GM18517 (cell line): ENCODE measurements at regions not wholly inside any gene's neighbourhood (a gene's known extent, or its start where the extent isn't known, plus 50 kb on each side); places are given as distances from the start of the nearest gene placed in this dataset.
"Not testable (repeated sequence)": the region's sequence is repeated elsewhere in the genome, so short reads cannot be mapped to it uniquely, and the experiment has no call there.

Experiments
- ATAC-seq: cut with Tn5 transposase; IDR thresholded peaks from one replicate; pipeline ENCODE4 v1.9.1; 2021; ENCODE audit warnings: mild to moderate bottlenecking, moderate library complexity; ENCODE audit not compliant: unreplicated experiment

DNA sequence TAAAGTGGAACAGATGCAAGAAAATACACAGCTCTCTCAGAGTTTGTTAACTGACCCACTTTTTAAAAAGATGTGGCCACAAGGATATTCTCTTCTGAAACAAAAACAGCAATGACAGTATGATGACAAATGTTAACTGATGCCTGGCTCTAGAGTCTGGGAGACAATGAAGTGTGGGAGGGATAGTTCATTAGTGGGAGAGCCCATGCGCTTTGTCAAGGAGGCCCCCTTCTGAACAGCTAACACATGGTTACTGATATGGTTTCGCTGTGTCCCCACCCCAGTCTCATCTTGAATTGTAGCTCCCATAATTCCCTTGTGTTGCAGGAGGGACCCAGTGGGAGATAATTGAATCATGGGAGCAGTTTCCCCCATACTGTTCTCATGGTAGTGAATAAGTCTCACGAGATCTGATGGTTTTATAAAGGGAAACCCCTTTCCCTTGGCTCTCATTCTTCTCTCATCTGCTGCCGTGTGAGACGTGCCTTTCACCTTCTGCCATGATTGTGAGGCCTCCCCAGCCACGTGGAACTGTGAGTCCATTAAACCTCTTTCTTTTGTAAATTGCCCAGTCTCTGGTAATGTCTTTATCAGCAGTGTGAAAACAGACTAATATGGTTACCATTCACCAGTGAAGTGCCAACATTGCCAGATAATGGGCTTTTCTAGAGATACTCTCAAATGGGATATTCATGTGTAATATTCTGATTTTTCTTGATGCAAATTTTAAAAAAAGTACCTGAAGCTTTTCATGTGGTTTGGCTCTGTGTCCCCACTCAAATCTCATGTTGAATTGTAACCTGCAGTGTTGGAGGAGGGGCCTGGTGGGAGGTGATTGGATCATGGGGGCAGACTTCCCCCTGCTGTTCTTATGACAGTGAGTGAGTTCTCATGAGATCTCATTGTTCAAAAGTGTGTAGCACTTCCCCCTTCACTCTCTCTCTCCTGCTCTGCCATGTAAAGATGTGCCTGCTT, 435.8 kb downstream of the SHISA9 start:
- not testable (repeated sequence) for ATAC-seq

DNA sequence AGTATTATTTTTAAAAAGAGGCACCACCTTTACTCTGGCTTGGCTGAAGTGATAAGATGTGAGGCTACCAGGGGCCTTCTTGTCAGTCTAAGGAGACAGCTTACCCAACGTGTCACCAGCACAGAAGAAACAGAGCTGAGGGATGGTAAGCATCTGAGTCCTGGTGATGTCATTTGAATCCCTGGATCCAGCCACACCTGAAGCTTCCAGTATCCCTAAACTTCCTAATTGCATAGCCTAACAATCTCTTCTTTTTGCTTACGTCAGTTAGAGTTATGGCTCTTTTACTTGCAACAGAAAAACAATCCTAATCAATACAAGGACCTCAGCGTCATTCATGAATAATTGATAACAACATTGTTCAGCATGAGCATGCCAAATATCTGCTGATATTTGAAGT, 436.6 kb downstream of the SHISA9 start:
- no peak for ATAC-seq

DNA sequence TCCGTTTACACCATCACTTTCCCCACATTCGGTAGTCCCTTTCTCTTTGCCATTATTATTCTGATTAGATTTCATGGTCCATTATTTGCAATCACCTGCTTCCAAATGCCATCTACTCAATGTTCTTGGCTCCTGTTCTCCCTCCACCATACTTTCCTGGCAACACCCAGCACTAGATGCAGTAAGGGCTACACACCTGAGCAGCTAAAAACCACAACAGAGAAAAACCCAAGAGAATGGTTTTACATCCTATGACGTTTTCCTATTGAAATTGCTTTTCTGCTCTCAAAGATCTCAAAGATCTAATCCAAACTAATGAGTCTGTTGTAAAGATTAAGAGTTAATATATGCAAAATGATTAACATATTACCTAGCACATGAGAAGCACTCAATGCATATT, 441.3 kb downstream of the SHISA9 start:
- no peak for ATAC-seq

DNA sequence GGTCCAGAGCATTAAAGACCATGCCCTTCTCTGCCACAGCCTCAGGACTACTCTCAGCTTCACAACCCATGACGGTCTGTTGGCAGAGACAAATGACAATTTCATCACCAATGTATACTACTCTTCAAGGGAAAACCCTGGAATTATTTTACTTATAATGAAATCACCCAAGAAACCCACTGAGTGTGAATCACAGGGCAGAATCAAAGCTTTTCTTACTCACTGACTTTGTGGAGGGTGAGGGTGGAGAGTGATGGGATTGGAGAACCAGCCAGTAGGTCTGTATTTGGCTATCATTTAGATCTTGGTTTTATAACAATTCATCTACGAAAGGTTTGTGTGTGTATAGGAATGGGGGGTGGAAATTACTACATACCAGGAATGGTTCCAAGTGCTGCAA, 442.6 kb downstream of the SHISA9 start:
- no peak for ATAC-seq

DNA sequence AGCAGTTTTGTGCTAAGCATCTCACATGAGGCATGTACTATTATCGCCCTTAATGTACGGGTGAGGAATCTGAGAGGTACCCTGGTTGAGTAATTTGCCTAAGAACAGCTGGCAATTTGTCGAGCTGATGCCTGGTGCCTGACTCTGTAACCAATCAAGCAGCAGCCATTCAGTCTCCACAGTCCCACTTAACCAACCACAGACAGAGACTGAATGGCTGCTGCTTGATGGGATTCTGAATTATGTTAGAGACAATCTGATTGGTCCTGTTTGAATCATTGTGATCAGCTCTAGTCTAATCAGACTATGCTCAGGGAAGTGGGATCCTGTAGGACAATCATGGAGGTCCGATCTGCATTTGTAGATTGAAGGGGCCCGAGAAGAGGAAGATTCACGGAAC, 447.0 kb downstream of the SHISA9 start:
- ATAC-seq: no peak

DNA sequence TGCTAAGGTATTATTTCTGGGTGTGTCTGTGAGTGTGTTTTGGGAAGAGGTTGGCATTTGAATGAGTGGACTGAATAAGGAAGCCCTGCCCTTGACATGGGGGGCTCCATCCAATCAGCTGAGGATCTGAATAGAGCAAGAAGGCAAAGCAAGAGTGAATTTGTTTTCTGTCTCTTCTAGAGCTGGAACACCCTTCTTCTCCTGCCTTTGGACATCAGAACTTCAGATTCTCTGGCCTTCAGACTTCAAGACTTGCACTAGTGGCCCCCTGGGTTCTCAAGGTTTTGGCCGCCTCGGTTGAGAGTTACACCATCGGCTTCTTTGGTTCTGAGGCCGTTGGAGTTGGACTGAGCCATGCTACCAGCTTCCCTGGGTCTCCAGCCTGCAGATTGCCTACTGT, 448.6 kb downstream of the SHISA9 start:
- ATAC-seq: no peak

DNA sequence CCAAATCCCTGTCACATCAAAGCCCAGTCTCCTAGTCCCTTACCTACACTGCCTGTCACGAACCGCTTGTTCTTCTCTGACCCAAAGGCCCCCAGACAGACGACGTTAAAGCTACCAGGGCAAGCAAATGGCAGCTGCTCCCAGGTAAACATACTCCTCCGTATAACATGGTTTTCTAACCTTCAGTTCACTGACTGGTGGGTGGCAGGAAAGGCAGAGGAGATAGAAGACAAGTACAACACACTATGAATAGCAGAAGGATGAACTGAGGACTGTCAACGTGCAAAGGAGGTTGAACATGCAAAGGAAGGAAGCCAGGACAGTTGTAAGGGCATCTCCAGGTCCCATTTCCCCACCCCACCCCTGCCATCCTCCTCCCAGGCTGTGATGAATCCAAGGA, 449.8 kb downstream of the SHISA9 start:
- ATAC-seq: no peak

DNA sequence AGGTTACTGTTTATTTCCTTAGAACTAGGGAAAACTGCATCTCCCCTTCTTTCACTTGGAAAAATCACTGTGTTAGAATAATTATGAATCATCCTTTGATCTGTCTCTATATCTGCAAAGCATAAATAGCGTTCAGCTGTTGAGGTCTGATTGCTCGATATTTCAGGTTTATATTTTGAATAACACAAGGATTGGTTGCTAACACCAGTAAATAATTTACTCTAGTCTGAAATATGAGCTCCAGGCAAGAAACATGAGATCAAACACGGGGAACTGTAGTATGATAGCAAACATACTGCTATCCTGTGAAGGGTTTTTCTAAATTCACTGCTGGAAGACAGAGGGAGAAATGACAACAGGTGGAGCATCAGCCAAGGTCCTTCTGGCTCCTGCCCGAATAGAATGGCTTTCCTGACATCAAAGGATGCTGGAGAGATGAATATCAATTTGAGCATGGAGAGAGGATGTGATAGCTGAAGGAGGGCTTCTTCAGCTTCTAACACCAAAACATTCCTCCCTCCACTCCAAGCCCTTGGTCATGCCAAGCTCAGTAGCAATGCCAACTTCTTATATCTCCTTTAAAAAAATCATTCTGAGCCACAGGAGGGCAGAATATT, 450.3 kb downstream of the SHISA9 start:
- ATAC-seq: no peak

DNA sequence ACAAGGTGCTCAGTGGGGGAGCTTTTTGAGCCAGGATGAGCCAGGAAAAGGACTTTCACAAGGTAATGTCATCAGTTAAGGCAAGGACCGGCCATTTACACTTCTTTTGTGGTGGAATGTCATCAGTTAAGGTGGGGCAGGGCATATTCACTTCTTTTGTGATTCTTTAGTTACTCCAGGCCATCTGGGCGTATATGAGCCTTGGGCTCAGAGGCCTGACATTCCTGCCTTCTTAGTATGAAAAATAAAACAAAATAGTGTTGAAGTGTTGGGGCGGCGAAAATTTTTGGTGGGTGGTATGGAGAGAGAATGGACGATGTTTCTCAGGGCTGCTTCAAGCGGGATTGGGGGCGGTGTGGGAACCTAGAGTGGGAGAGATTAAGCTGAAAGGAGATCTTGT, 451.4 kb downstream of the SHISA9 start:
- not testable (repeated sequence) for ATAC-seq

DNA sequence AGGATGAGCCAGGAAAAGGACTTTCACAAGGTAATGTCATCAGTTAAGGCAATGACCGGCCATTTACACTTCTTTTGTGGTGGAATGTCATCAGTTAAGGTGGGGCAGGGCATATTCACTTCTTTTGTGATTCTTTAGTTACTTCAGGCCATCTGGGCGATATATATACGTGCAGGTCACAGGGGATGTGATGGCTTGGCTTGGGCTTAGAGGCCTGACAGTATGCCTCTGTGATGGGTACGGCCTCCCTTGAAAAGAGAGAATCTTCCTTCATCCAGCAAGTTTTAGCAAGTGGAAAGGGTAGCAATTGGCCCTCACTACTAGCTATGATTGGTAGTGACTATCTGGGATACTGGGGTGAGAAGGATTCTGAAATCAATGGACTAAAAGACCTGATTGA, 456.4 kb downstream of the SHISA9 start:
- not testable (repeated sequence) for ATAC-seq

DNA sequence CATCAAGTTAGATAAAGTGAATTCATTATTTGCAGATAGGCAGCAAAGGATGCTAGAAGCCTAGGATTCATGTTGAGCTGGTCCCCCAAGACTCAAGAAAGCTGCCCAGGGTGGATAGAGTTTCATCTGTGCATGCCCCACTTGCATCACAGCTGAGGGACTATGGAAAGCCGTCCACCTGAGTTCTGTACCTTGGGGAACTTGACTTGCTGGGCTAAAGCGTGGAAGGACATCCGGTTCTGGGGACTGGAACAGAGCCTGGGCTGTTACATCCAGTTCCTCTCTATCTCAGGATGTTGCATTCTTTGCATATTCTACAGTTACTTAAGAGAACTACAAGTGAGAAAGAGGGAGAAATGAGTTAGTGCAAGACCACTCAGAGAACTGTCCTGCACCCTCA, 458.4 kb downstream of the SHISA9 start:
- ATAC-seq: no peak

DNA sequence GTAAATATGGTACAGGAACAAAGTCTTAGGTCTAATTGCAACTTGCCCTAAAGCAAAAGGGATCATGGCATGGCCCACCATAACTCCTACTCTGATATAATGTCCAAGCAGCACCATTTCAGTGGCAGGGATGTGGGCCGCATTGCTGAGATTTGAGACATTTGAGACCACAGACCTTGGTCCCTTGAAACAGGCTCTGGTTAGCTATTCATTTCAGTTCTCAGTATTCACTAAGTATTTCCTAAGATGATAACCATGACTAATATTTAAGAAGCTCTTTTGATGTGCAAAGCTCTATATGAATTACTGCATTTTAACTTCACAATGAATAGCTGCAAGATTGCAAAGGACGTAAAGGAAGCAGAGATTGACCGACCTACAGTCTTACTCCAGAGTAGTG, 471.0 kb downstream of the SHISA9 start:
- no peak for ATAC-seq

DNA sequence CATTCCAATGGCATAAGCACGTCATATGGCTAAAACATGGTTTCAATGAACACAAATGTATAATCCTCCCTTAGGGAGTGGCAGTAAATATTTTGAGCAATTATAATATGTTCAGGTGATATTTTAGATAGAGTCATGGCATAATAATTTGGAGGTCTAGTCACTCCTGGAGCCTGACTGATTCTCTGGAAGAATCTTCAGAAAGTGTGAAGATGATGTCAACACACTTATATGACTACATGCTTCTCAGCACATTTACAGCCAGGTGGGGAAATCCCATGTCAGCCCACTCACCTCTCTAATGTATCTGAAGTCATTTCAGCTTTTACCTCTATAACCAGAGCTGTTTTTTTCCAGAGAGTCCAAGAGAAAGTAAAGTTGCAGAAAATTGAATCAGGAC, 474.8 kb downstream of the SHISA9 start:
- no peak for ATAC-seq

DNA sequence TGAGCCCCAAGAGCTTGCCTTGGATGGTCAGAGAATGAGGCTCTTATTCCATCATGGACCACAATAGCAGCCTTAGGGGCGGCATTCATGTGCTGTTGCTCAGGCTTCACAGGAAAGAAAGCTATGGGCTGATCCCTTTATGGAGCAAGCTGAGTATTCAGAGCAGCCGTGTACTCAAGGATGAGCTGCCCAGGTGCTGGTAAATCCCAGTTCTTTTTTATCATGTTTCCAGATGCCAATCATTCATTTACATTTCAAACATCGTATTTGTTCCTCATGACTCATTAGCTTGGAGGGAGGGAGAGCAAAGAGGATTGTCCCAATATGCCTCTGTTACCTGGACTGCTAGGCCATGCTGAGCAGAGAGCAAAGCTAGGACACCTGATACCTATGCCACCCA, 475.7 kb downstream of the SHISA9 start:
- no peak for ATAC-seq

DNA sequence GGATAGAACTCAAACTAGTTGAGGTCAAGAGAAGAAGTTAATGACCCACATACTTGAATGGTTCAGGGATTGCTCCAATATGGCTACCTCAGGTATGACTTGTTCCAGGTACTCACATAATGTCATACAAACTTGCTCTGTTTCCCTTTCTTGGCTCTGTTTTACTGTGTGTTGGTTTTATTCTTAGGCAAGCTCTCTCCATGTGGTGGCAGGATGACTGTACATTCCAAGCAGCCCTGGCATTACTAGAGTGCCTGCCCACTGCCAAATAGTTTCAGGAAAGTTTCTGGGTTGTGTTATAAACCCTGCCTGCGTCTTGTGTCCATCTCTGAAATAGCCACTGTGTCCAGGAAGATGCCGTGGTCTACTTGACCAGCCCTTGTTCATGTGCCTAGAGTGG, 476.8 kb downstream of the SHISA9 start:
- no peak for ATAC-seq

DNA sequence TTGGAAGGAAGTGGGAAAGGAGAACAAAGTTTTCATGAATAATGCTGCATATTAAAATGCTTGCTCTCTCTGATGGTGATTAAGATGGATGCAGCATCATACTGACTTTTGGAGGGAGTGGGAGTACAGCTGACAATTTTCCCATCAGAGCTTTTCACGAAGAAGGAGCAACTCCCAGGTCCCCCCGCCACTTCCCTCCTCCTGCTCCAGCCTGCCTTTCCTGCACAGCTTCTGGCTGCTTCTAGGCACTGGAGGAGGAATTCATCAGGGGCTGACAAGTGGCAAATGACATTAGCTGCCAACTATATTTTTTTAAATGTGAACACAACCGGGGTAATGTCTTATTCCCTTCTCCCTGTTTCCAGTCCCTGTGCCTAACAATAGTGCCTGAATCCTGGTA, 477.9 kb downstream of the SHISA9 start:
- ATAC-seq: no peak

DNA sequence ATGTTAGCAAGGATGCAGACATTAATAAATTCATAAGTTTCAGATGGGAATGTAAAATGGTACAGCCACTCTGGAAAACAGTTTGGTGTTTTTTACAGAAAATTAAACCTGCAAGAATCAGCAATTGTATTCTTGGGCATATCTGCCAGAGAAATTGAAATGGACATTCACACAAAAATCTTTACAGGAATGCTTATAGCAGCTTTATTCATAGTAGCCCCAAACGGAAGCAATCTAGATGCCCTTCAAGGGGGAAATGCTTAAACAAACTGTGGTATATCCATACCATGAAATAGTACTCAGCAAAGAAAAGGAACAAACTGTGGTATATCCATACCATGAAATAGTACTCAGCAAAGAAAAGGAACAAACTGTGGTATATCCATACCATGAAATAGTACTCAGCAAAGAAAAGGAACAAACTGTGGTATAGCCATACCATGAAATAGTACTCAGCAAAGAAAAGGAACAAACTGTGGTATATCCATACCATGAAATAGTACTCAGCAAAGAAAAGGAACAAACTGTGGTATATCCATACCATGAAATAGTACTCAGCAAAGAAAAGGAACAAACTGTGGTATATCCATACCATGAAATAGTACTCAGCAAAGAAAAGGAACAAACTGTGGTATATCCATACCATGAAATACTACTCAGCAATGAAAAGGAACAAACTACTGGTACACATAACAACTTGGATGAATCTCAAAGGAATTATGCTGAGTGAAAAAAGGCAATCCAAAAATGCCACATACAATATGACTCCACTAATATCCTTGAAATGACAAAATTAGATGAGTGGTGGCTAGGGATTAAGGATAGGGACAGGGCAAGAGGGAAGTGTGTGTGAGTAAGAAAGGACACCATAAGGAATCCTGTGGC, 484.0 kb downstream of the SHISA9 start:
- not testable (repeated sequence) for ATAC-seq

DNA sequence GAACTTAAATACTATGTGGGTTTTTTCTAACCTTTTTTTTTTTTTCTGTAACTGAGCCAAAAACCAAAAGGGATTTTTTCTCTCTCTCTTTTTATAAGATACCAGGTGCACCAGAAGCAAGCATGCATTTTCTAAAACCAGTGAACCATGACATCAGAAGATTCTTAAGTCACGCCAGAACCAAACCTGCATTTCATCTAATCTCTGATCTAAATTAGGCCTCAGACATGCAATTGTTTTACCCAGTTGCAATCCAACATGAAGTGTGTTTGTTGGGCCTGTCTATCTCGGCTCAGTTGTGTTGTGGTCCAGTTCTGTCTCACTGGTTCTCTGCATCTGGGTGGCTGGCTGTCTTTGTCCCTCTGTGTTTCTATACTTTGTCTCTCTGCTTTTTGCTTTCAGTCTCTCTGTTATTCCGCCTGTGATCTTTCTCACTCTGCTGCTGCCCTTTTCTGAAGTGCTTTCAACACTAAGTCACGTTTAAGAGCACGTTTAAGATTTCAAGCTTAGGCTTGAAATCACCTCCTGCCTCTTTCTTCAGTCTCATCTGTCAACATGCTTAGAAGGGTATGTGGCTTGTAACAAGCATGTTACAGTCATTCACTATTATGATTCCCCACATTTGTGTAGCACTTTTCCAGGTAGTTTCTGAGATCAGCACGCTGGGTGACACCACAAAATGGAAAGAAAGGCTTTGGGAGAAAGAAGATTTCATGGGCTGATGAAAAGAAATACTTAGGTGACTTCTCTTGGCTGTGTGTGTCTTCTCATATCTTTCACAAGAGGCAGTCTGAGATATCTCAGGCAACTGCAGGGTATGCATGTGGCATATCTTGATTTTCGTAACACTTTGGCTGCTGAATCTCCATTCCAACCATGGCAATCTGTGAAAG, 488.9 kb downstream of the SHISA9 start:
- peak; percentile 54 for ATAC-seq

DNA sequence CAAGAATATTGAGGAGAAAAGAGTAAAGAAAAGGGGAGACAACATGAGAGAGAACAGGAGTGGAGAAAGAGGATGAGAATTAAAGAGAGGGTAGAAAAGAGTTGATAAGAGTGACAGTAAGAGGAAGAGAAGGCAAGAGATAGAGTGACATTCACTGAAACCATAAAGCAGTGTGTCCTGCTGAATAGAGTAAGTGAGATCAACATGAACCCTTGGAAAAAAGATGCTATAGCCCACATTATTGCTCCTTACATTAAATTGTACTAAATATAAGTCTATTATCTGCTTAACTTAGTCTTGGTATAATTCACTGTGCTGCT, 489.5 kb downstream of the SHISA9 start:
- peak; percentile 22 for ATAC-seq

DNA sequence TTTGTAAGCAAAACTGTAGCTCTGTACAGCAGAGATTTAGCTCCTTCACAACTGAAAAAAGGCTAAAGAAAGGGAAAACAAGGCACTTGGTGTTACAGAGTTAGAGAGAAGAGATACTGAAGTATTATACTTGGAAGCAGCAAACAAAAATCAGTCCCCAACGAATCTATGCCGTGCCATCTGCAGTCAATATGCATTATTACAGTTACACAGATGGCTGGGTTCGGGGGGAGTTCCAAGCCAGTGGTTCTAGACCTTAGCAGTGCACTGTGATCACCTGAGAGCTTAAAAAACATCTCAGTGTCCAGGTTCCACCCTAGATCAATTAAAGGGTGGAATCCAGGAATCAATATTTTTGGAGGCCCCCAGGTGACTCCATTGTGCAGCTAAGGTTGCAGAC, 489.9 kb downstream of the SHISA9 start:
- no peak for ATAC-seq

DNA sequence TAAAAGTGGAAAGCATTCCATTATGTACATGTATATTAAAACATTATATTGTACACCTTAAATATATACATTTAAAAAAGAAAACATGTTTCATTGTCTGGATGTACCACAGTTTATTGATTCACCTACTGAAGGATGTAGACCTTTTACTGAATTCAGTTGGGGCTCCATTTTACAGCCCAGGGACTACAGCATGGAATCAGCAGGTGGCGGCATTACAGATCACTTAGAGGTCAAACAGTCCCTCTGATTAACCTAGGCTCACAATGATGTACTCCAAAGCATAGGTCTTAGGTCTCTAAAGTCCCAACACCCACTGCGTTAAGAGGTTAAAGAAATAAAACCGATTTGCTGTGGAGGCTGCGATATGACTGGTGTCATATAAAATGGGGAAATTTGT, 490.9 kb downstream of the SHISA9 start:
- ATAC-seq: no peak
